ENCODE measurements at regions not wholly inside any gene's neighbourhood (a gene's known extent, or its start where the extent isn't known, plus 50 kb on each side); places are given as distances from the start of the nearest gene placed in this dataset.

DNA sequence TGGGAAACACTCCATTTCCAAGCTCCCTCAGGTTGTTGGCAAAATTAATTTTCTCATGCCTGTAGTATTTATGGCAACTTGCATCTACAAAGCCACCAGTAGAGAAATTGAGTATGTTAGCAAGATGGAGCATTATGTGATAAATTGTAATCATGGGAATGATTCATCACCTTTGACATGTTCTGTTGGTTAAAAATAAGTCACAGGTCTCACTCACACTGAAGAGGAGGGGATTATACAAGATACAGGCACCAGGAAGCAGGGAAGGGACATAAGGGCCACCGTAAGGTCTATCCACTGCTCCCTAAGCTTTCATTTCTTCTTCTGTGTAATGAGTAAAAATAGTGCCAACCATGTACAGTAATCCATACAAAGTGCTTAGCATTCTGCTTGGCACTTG, 313.0 kb downstream of the GBA3 start:
- no peak for DNase-seq

DNA sequence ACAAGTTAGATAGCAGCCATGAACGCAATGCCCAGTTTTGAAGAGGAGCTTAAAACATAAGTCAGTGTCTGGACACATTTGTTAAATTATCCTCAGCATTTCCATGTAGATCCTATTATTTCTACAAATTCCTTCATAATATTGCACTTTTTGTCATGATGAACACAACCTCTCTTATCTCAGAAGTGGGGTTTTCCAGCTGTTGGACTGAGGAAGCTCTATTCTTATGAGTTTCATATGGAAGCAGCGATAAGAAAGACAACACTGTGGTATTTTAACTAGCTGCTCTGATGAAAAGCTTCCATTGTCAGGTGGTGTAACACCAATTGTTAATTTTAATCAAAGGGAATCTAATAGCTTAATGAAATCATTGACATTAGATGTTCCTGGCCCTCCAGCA, 308.7 kb downstream of the GBA3 start:
- DNase-seq, result no peak

- no peak for DNase-seq
Observed at GRCh38 chr4:22999419-22999818, 306.7 kb downstream of the GBA3 start.

GRCh38 chr4:22997358-22998224, 304.9 kb downstream of the GBA3 start:
- no peak for DNase-seq

DNA sequence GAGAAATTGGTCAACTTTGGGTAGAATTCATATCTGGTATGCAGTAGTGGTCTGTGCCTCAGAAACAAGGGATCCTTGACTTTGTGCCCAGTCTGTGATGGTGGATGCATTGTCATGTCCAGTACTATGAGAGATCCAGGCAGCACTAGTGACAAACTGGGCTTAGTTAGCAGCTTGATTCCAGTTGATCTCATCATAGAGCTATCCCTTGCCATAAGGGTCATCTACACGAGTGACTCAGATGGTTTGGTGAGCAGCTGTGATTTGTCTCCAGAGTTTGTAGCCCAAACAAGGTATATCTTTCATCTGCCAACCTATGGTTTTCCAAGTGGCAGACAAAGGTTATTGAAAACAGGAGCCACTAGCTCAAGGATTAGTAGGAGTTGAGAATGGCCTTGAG, 298.8 kb downstream of the GBA3 start:
- no peak for DNase-seq

GRCh38 chr4:22988526-22988925, 295.8 kb downstream of the GBA3 start:
- DNase-seq, result no peak

GRCh38 chr4:22987870-22988269, 295.1 kb downstream of the GBA3 start:
- no peak for DNase-seq

- no peak for DNase-seq
Observed at GRCh38 chr4:22986881-22987280, 294.1 kb downstream of the GBA3 start.

DNA sequence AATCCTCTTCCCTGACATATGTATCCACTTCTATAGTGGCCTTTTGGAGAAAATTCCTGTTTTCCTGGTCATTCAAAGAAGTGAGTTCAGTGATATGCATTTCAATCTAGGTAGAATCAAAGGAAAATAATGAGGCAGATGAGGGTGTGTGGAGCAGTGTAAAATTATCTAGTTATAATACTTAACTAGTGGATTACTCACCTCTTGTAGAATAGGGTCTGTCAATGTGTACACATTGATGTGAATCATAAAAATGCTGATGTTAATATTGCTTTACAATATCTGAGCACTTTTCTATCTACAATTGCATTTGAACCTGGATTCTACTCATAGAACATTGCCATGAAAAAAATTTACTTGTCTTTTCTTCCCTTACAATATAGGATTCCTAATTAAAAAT, 293.5 kb downstream of the GBA3 start:
- no peak for DNase-seq

GRCh38 chr4:22984390-22984789, 291.7 kb downstream of the GBA3 start:
- no peak for DNase-seq

DNA sequence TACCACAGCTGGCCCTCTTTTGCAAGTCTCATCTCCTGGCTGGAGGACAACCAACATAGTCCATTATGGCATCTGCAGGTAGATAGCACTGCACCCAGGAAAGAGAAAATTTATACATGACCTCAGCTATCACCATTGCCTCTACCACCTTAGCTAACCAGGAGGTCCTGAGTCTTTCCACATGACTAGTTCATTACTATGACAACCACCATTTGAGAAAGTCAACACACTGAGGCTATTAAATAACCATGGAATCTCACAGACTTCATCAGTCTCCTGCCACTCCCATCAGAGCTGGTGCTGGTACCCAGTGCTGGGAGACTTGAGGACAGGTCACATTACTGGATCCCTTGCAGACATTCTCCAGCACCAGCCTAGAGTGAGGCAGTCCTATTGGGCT, 285.9 kb downstream of the GBA3 start:
- DNase-seq, result no peak

GRCh38 chr4:22970665-22971064, 277.9 kb downstream of the GBA3 start:
- no peak for DNase-seq

- DNase-seq, result no peak
Observed at GRCh38 chr4:22969287-22969896, 276.7 kb downstream of the GBA3 start.

- DNase-seq, result no peak
Observed at GRCh38 chr4:22962295-22962694, 269.6 kb downstream of the GBA3 start.

DNA sequence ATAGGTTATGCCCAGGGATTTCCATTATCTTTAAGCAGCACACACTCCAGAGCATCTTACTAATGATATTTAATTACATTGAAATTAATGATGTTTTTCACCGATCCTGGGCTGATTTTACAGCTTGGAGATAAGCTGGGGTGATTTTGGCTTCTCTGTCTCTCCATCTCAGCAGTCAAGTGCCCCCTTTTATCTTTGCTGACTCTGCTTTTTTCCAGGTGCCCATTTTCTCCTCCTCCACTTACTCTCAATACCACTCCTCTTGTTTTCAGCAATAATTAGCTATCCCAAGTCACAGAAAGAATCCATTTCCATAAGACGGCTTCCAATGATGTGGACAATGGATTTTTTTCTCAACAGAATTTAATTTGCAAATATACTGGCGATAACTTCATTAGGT, 266.7 kb downstream of the GBA3 start:
- DNase-seq, result no peak

DNA sequence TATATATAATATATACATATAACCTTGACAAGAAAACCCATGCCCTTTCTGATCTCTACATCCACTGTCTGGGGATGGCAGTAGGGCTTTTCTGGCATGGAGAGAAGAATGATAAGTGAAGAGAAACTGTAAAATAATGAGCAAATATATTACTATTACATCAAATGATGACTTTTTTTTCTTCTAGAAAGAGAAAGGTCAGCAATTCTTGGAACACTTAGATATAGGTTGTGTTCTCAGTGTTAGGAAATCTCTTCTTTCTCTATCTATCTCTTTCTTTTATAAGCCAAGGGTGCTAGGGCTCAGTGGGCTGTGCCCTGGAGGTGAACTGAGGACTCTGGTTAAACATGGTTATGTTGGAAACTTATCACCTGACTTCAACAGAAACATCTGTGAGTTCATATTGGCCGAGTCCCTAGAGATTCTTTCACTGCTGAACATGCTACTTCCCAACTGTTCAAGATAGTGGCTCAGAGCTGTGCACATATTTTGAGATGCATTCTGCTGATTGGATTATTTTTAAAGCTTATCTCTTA, 265.1 kb downstream of the GBA3 start:
- no peak for DNase-seq

GRCh38 chr4:22949161-22949855, 256.6 kb downstream of the GBA3 start:
- no peak for DNase-seq

- DNase-seq, result no peak
Observed at GRCh38 chr4:22947851-22948250, 255.1 kb downstream of the GBA3 start.

- no peak for DNase-seq
Observed at GRCh38 chr4:22942920-22943559, 250.3 kb downstream of the GBA3 start.

DNA sequence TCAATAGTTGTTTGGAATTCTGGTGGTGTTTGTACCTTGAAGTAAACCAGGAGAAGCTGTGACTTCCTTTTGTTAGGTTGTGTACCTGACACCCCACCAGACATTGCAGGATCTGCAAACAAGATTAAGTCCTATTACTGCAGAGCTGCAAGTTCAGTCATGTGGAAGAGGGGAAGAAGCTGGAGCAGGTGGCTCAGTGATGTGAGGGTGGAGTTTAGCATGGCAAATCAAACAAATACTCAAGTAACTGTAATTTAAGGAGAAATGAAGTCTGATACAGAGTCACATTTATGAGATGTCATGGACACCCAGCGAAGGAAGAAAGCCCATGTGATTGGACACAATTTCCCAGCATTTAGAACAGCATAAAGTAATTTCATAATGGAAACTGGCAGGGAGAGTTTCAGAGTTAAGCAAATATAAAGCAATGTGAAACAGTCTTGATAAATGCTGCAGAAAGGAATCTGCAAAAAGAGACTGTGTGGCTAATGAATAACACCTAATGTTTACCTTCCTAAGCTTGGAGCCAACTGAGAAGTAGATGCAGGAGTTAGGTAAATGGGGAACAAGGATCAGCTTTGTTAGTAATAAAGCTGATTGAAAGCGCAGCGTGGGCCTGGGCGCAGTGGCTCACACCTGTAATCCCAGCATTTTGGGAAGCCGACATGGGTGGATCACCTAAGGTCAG, 249.1 kb downstream of the GBA3 start:
- DNase-seq, result no peak

GRCh38 chr4:22932326-22932725, 239.6 kb downstream of the GBA3 start:
- DNase-seq, result no peak

DNA sequence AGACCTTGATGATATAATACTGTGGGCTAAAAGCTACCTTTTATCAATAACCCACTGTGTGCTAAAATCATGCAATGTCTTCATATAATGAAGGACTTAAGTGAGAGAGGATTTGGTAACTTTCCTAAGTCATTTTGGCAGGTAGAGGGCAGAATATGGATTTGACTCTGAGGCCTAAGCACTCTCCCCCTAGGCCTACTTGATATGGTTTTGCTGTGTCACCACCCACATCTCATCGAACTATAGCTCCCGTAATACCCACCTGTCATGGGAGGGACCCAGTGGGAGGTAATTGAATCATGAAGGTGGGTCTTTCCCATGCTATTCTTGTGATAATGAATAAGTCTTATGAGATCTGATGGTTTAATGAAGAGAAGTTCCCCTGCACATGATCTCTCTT, 229.7 kb downstream of the GBA3 start:
- no peak for DNase-seq

DNA sequence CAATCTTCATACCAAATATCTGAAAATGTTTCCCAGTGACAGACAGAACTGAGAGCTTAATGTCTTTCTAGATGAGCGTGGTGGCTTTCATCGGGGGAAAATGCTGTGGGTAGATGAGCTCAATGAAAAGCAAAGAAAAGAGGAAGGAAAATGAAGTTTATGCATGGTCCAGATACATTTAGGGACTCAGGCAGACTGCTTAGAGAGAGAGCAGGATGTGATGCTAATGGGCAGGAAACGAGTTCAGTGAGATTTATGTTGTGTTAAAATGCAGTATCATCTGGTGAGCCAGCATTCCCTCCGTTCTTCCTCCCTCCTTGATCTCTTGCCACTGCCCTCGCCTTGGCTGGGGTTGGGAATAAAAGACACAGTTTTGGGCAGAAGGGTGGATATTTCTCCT, 229.2 kb downstream of the GBA3 start:
- no peak for DNase-seq
